Activated T-helper 2 cell treated with anti-CD3 and anti-CD28 coated beads, Interferon-gamma antibody, Interleukin-2, Interleukin-4, amounts not matched to agents 10 μg/mL and 5 μg/mL and 100 μg/mL, durations not matched to agents 14 hours and 24 hours and 36 hours (primary cell): ENCODE measurements at regions not wholly inside any gene's neighbourhood (a gene's known extent, or its start where the extent isn't known, plus 50 kb on each side); places are given as distances from the start of the nearest gene placed in this dataset.

Experiments
- DNase-seq: peaks from one replicate; pipeline ENCODE4 v3.0.0; 2021; ENCODE audit warnings: low spot score
- H3K27ac Mint-ChIP-seq: one replicate; pipeline ENCODE4 v1.8.0; 2021; ENCODE audit warnings: mixed read lengths
- H3K27me3 Mint-ChIP-seq: one replicate; pipeline ENCODE4 v1.8.0; 2021; ENCODE audit warnings: low read depth, mixed read lengths
- H3K36me3 Mint-ChIP-seq: one replicate; pipeline ENCODE4 v1.8.0; 2021; ENCODE audit warnings: low read depth, mixed read lengths
- H3K4me1 Mint-ChIP-seq: one replicate; pipeline ENCODE4 v1.8.0; 2021; ENCODE audit warnings: low read depth, mixed read lengths
- H3K4me3 Mint-ChIP-seq: one replicate; pipeline ENCODE4 v1.8.0; 2021; ENCODE audit warnings: low read depth, mild to moderate bottlenecking, moderate library complexity, mixed read lengths
- H3K9me3 Mint-ChIP-seq: one replicate; pipeline ENCODE4 v1.8.0; 2021; ENCODE audit warnings: mixed read lengths
- intact Hi-C: fragments of 100-400 bp; cut with micrococcal nuclease; formaldehyde crosslinking; loops from one replicate; pipeline ENCODE4 v1.15.1; 2023

DNA sequence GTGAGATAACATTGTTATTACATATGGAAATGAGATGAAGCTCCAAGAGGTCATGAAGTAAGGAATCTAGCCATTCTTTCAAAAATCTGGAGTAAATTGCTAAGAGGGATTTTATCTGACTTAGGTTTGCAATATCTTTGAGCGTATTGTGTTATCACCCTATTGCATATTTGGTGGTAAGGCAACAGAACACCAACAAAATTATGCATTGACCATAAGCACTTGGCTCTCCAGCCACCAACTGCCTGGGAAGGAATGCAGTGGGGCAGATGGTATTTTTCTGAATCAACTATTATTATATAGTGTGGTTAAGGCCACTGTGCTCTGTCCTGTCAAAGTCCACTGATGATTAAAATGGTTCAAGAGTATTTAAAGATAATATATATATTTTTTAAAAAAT is 287.9 kb upstream of the SEMA6D start:
- intact Hi-C loops, result no loop called here
- H3K4me3 Mint-ChIP-seq, result no peak overlapping the region
- H3K36me3 Mint-ChIP-seq, result no peaks in the 10 kb centered on the region
- no peak overlapping the region for H3K27ac Mint-ChIP-seq
- H3K4me1 Mint-ChIP-seq, result no peaks in the 10 kb centered on the region
- no peaks in the 10 kb centered on the region for H3K9me3 Mint-ChIP-seq
- DNase-seq, result no peak
- no peaks in the 10 kb centered on the region for H3K27me3 Mint-ChIP-seq

GRCh38 chr15:47431501-47431900 is 285.8 kb upstream of the SEMA6D start:
- Mint-ChIP-seq H3K27me3 (no peaks in the 10 kb centered on the region), H3K36me3 (no peaks in the 10 kb centered on the region), H3K9me3 (no peaks in the 10 kb centered on the region), H3K4me1 (no peaks in the 10 kb centered on the region), H3K4me3 (no peak overlapping the region), H3K27ac (no peak overlapping the region)
- intact Hi-C loops, result no loop called here
- no peak for DNase-seq

DNA sequence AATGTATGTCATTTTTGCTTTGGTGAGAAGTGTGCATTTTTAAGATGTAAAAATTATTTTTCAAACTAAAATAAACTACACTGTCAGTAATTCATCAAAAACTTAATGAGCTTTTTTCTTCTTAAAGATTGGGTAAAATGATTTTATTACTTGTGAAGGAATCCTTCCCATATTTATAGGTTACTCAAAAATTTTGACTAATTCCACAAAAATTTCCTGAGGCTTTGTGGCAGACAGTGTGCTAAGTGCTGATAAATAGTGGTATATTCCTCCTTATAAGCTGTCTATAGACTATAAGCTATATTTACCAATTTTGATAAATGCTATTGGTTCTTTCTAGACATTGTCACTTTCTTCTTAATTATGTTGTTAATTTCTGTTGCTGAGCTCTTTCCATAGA is 284.5 kb upstream of the SEMA6D start:
- no peaks in the 10 kb centered on the region for H3K4me1 Mint-ChIP-seq
- H3K27ac Mint-ChIP-seq, result no peak overlapping the region
- no peak overlapping the region for H3K4me3 Mint-ChIP-seq
- no peak for DNase-seq
- no peaks in the 10 kb centered on the region for H3K27me3 Mint-ChIP-seq
- intact Hi-C loops, result no loop called here
- no peaks in the 10 kb centered on the region for H3K9me3 Mint-ChIP-seq
- H3K36me3 Mint-ChIP-seq, result no peaks in the 10 kb centered on the region

DNA sequence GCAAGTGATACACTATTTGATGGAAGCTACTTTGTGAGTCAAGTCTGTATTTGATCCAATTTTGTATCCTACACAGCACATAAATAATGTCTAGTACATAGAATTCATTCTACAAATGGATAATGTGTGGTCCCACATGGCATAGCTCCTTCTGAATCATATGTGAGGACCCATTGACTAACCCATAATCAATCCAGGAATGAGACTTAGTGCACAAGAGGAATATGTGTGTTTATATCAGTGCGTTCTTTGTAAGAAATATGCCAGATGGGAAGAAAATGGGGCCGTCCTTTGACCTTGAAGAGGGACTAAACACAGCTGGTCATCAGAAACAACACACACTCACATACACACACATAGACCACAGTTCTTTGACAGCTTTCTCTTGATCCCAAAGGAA is 282.7 kb upstream of the SEMA6D start:
- no peaks in the 10 kb centered on the region for H3K9me3 Mint-ChIP-seq
- intact Hi-C loops, result no loop called here
- no peak overlapping the region for H3K4me3 Mint-ChIP-seq
- H3K4me1 Mint-ChIP-seq, result no peaks in the 10 kb centered on the region
- H3K27ac Mint-ChIP-seq, result no peak overlapping the region
- no peak for DNase-seq
- no peaks in the 10 kb centered on the region for H3K27me3 Mint-ChIP-seq
- H3K36me3 Mint-ChIP-seq, result no peaks in the 10 kb centered on the region

DNA sequence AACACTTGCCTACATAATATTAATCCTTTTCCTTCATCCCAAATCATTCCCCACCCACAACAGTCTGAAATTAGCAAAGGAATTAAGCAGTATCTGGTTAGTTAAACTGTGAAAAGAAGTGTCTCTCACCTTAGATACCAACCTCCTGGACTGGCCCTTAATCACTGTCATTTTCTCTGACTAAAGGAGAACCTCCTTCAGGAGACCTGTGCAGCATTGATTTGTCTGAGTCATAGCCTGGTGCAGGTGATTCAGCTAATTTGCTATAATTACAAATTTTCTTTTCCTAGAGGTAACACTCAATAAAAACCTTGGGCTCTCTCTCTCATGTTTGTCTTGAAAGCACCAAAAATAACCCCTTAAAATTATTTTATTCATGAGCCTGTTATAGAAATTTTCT is 279.8 kb upstream of the SEMA6D start:
- Mint-ChIP-seq H3K9me3 (peaks cover 5% of the 10 kb centered on the region), H3K36me3 (no peaks in the 10 kb centered on the region), H3K27me3 (no peaks in the 10 kb centered on the region), H3K4me1 (no peaks in the 10 kb centered on the region), H3K27ac (no peak overlapping the region), H3K4me3 (no peak overlapping the region)
- DNase-seq, result no peak
- intact Hi-C loops, result no loop called here

DNA sequence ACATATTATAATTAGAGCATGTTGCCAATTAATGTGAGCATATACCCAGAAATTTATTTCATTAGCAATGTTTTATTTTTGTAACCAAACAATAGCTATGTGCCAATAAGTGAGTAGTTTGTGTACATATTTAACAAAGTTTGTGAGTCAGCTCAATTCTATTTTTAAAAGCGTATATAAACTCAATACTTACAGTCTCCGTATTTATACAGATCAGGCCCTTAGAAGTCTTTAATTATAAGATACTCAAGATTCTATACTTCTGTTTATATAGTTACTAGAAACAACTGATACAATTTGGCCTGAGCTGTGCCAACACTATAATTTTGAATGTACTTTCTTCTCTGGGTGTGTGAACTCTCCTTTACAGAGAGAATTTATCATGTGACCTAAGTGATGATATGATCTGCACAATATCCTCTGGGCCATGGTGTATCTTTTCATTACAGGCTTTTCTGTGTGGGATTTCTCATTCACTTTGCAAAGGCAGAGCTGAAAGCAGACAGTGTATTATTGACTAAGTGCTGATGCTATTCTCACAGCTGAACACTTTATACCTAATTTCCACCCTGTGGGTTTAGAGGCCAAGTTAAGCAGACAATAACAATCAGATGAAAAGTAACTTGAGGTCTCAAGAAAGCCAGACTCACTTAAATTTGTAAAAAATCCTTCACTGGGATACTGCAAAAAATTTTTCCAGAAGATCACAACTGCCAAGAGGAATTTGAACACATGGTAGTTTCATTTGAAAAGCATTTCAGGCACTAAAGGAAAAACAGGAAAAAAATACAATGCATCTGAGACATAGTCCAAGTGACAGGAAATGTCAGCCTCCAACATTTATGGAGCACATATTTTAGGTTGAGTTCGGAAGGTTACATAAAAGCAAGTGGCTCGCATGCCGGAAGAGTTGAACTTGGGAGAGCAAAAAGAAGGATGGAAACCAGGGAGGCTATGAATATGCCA is 277.9 kb upstream of the SEMA6D start:
- H3K9me3 Mint-ChIP-seq, result peaks cover 5% of the 10 kb centered on the region
- H3K27me3 Mint-ChIP-seq, result no peaks in the 10 kb centered on the region
- H3K27ac Mint-ChIP-seq, result no peak overlapping the region
- no peak overlapping the region for H3K4me3 Mint-ChIP-seq
- no peak for DNase-seq
- intact Hi-C loops, result no loop called here
- no peaks in the 10 kb centered on the region for H3K4me1 Mint-ChIP-seq
- no peaks in the 10 kb centered on the region for H3K36me3 Mint-ChIP-seq

GRCh38 chr15:47442371-47442770 is 274.9 kb upstream of the SEMA6D start:
- Mint-ChIP-seq H3K4me1 (no peaks in the 10 kb centered on the region), H3K4me3 (no peak overlapping the region), H3K27me3 (no peaks in the 10 kb centered on the region), H3K9me3 (peaks cover 5% of the 10 kb centered on the region), H3K27ac (no peak overlapping the region), H3K36me3 (no peaks in the 10 kb centered on the region)
- no peak for DNase-seq
- intact Hi-C loops, result no loop called here

DNA sequence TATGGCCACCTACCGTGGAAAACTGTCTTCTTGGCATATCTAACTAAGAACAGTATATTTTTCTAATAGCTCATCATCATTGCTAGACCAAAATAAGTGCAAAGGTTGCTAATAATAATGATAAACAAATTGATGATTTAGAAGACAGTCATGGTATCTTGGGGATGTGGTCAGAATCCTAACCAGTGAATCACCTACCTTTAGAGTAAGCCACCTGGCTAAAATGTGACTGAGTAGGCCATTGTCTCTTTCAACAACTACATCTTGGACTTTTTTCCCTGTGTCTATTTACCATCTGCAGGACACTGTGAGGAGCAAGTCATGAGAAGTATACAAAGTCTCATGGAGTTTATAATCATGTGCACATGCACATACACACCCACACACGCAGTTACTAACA is 273.5 kb upstream of the SEMA6D start:
- H3K4me1 Mint-ChIP-seq, result no peaks in the 10 kb centered on the region
- peaks cover 5% of the 10 kb centered on the region for H3K9me3 Mint-ChIP-seq
- H3K27ac Mint-ChIP-seq, result no peak overlapping the region
- DNase-seq, result no peak
- H3K27me3 Mint-ChIP-seq, result no peaks in the 10 kb centered on the region
- intact Hi-C loops, result no loop called here
- no peak overlapping the region for H3K4me3 Mint-ChIP-seq
- H3K36me3 Mint-ChIP-seq, result no peaks in the 10 kb centered on the region

DNA sequence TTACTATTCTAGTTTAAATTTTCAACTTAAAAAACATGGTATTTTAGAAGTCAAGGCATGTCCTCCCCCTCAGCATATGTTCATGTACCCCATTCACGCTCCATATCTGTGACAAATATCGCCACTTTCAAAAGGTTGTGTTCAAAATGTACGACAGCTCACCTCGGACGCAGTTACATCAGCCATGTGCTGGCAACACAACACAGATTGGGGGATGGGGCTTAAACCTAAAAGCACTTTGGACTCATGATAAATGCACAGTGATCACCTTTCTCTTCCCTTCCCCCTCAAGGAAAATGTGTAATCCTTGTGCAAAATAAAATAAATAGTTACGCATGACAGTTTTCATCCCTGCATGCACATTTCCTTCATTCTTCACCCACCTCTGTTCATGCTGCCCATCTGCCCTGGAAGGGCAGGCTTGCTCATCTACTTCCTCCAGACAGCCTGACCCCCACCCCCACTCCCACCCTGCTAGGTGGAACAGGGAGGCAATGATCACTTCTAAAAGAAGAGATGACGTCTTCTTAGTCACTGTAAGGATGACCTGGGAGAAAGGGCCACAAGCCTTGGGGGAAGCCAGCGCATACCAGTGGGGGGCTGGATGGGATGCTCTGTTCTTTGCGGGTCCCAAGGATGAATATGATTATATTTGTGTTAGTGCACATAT is 271.4 kb upstream of the SEMA6D start:
- H3K36me3 Mint-ChIP-seq, result no peaks in the 10 kb centered on the region
- intact Hi-C loops, result no loop called here
- H3K4me3 Mint-ChIP-seq, result no peak overlapping the region
- DNase-seq, result no peak
- H3K27ac Mint-ChIP-seq, result no peak overlapping the region
- no peaks in the 10 kb centered on the region for H3K9me3 Mint-ChIP-seq
- H3K27me3 Mint-ChIP-seq, result no peaks in the 10 kb centered on the region
- no peaks in the 10 kb centered on the region for H3K4me1 Mint-ChIP-seq

GRCh38 chr15:47460795-47461573 is 256.3 kb upstream of the SEMA6D start:
- intact Hi-C loops, result no loop called here
- no peaks in the 10 kb centered on the region for H3K36me3 Mint-ChIP-seq
- H3K4me1 Mint-ChIP-seq, result no peaks in the 10 kb centered on the region
- H3K4me3 Mint-ChIP-seq, result no peak overlapping the region
- no peak overlapping the region for H3K27ac Mint-ChIP-seq
- no peak for DNase-seq
- H3K27me3 Mint-ChIP-seq, result no peaks in the 10 kb centered on the region
- peaks cover 4% of the 10 kb centered on the region for H3K9me3 Mint-ChIP-seq

- Mint-ChIP-seq H3K27ac (no peak overlapping the region), H3K4me3 (no peak overlapping the region), H3K4me1 (no peaks in the 10 kb centered on the region), H3K9me3 (peaks cover 4% of the 10 kb centered on the region), H3K27me3 (no peaks in the 10 kb centered on the region), H3K36me3 (no peaks in the 10 kb centered on the region)
- intact Hi-C loops, result no loop called here
- DNase-seq, result no peak
Observed at GRCh38 chr15:47461652-47462141, 255.6 kb upstream of the SEMA6D start.

GRCh38 chr15:47466357-47466756 is 250.9 kb upstream of the SEMA6D start:
- no peaks in the 10 kb centered on the region for H3K4me1 Mint-ChIP-seq
- H3K36me3 Mint-ChIP-seq, result no peaks in the 10 kb centered on the region
- intact Hi-C loops, result no loop called here
- H3K27ac Mint-ChIP-seq, result no peak overlapping the region
- no peak overlapping the region for H3K4me3 Mint-ChIP-seq
- H3K9me3 Mint-ChIP-seq, result no peaks in the 10 kb centered on the region
- no peak for DNase-seq
- H3K27me3 Mint-ChIP-seq, result no peaks in the 10 kb centered on the region

DNA sequence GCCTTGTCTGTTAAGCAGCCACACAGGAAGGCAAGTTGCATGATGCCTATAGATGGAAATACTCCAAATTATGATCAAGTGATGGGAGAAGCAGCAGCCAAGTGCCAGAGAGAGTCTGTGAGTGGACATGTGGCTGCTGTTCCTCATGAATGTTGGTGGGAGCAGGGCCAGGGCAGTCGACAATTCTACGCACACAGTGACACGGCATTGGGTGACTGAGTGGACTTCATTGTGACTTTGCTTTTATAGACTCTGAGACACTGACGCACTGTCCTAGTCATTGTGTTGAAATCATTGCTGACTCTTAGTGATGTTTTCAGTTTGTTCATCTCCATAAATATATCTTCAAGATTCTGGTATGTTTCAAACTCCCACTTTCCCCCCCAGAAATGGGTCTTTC is 246.3 kb upstream of the SEMA6D start:
- Mint-ChIP-seq H3K27ac (no peak overlapping the region), H3K4me1 (no peaks in the 10 kb centered on the region), H3K36me3 (no peaks in the 10 kb centered on the region), H3K4me3 (no peak overlapping the region), H3K27me3 (no peaks in the 10 kb centered on the region), H3K9me3 (no peaks in the 10 kb centered on the region)
- intact Hi-C loops, result no loop called here
- DNase-seq, result no peak
